ENCODE measurements at regions not wholly inside any gene's neighbourhood (a gene's known extent, or its start where the extent isn't known, plus 50 kb on each side); places are given as distances from the start of the nearest gene placed in this dataset.

- ChIA-PET CTCF (ENCODE audit: unreplicated experiment) (no interaction called here), POLR2A (no interaction called here)
- no peak overlapping the region for H3K27ac ChIP-seq (ENCODE audit: low read depth, low read length, poor library complexity, severe bottlenecking)
- BruUV-seq (replicated peaks) = no TSS peak
- no peak for TF ChIP-seq EZH2phosphoT487 (IDR thresholded peaks at IDR 0.05; ENCODE audit: borderline replicate concordance, low read depth, low read length)
- TF ChIP-seq CTCF (conservative IDR thresholded peaks at IDR 0.05; ENCODE audit: low read length) = no peak
- intact Hi-C loops (cut with micrococcal nuclease; ENCODE audit: unreplicated experiment) = no loop called here
- H2AFZ ChIP-seq (ENCODE audit: low read length) = no peak overlapping the region
- no peaks in the 10 kb centered on the region for H3K4me1 ChIP-seq (ENCODE audit: insufficient read depth, low read length, poor library complexity, severe bottlenecking)
- no peaks in the 10 kb centered on the region for H3K36me3 ChIP-seq (ENCODE audit: insufficient read depth, low read length)
- H3K9me3 ChIP-seq (ENCODE audit: low read length) = no peaks in the 10 kb centered on the region
- H3K79me2 ChIP-seq (ENCODE audit: insufficient read depth, low read depth, low read length) = no peaks in the 10 kb centered on the region
- H3K4me3 ChIP-seq (ENCODE audit: low read depth, low read length, poor library complexity, severe bottlenecking) = no peak overlapping the region
- H3K9me2 ChIP-seq (ENCODE audit: insufficient read depth, low read length) = no peaks in the 10 kb centered on the region
- H4K20me1 ChIP-seq (ENCODE audit: insufficient read depth, low read length) = no peaks in the 10 kb centered on the region
- DNase-seq (ENCODE audit: low spot score) = no peak
- H3K4me2 ChIP-seq (ENCODE audit: low read length) = no peak overlapping the region
Observed at GRCh38 chr14:101224356-101225156, 321.0 kb upstream of the RTL1 start.

GRCh38 chr14:101225157-101226152, 321.9 kb upstream of the RTL1 start:
- Histone ChIP-seq H3K4me2 (ENCODE audit: low read length) (no peak overlapping the region), H3K4me3 (ENCODE audit: low read depth, low read length, poor library complexity, severe bottlenecking) (no peak overlapping the region), H3K27ac (ENCODE audit: low read depth, low read length, poor library complexity, severe bottlenecking) (no peak overlapping the region), H4K20me1 (ENCODE audit: insufficient read depth, low read length) (no peaks in the 10 kb centered on the region), H3K4me1 (ENCODE audit: insufficient read depth, low read length, poor library complexity, severe bottlenecking) (no peaks in the 10 kb centered on the region), H3K79me2 (ENCODE audit: insufficient read depth, low read depth, low read length) (no peaks in the 10 kb centered on the region), H3K9me3 (ENCODE audit: low read length) (no peaks in the 10 kb centered on the region), H3K36me3 (ENCODE audit: insufficient read depth, low read length) (no peaks in the 10 kb centered on the region), H3K9me2 (ENCODE audit: insufficient read depth, low read length) (no peaks in the 10 kb centered on the region), H2AFZ (ENCODE audit: low read length) (no peak overlapping the region)
- no TSS peak for BruUV-seq (replicated peaks)
- ChIA-PET POLR2A (no interaction called here), CTCF (ENCODE audit: unreplicated experiment) (no interaction called here)
- TF ChIP-seq EZH2phosphoT487 (IDR thresholded peaks at IDR 0.05; ENCODE audit: borderline replicate concordance, low read depth, low read length) = no peak
- intact Hi-C loops (cut with micrococcal nuclease; ENCODE audit: unreplicated experiment) = no loop called here
- no peak for DNase-seq (ENCODE audit: low spot score)

GRCh38 chr14:101226265-101226602, 322.7 kb upstream of the RTL1 start:
- Histone ChIP-seq H3K79me2 (ENCODE audit: insufficient read depth, low read depth, low read length) (no peaks in the 10 kb centered on the region), H4K20me1 (ENCODE audit: insufficient read depth, low read length) (no peaks in the 10 kb centered on the region), H3K36me3 (ENCODE audit: insufficient read depth, low read length) (no peaks in the 10 kb centered on the region), H3K4me3 (ENCODE audit: low read depth, low read length, poor library complexity, severe bottlenecking) (no peak overlapping the region), H3K9me3 (ENCODE audit: low read length) (no peaks in the 10 kb centered on the region), H3K9me2 (ENCODE audit: insufficient read depth, low read length) (no peaks in the 10 kb centered on the region), H3K27ac (ENCODE audit: low read depth, low read length, poor library complexity, severe bottlenecking) (no peak overlapping the region), H3K4me2 (ENCODE audit: low read length) (no peak overlapping the region), H2AFZ (ENCODE audit: low read length) (no peak overlapping the region), H3K4me1 (ENCODE audit: insufficient read depth, low read length, poor library complexity, severe bottlenecking) (no peaks in the 10 kb centered on the region)
- no peak for DNase-seq (ENCODE audit: low spot score)
- CTCF ChIA-PET (ENCODE audit: unreplicated experiment) = no interaction called here
- BruUV-seq (replicated peaks) = no TSS peak
- intact Hi-C loops (cut with micrococcal nuclease; ENCODE audit: unreplicated experiment) = no loop called here
- TF ChIP-seq EZH2phosphoT487 (IDR thresholded peaks at IDR 0.05; ENCODE audit: borderline replicate concordance, low read depth, low read length) = no peak
- TF ChIP-seq CTCF (conservative IDR thresholded peaks at IDR 0.05; ENCODE audit: low read length) = no peak
- POLR2A ChIA-PET = no interaction called here

All from OCI-LY7 (cell line).